ENCODE measurements at regions not wholly inside any gene's neighbourhood (a gene's known extent, or its start where the extent isn't known, plus 50 kb on each side); places are given as distances from the start of the nearest gene placed in this dataset.

DNA sequence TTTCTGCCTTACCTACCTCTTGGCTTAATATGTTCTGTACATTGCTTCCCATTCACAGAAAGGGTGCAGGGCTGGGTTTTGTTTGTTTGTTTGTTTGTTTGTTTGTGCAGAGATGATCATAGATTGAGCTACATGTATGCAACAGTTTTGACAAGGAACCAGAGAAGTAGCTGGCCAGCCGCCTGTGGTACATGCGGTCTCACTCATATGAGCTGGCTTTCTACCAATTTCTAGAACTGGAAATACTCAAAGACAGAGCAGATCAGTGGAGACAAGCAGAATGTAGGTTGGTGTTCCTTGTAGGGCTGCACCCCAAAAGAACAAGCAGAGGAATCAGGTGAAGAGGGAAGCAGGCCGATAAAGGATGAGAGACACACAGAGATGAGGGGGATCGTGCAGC, 502.7 kb downstream of the SOX2 start:
- DNase-seq (ENCODE audit: low spot score), result no peak

DNA sequence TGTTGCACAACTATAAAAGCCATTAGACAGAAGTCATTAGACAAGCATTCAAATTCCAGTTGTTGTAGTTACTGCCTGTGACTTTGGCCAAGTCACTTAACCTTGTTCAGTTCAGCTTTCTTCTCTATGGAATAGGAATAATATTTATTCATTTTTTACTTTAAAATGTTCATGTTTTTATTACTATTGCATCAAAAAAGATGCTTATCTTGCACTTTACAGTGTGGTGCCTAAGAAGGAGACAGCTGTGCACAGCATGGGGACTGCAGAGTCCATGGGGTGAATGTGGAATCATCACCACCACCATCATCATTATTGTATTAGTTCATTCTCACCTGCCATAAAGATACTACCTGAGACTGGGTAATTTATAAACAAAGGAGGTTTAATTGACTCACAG, 504.2 kb downstream of the SOX2 start:
- DNase-seq (ENCODE audit: low spot score), result no peak

DNA sequence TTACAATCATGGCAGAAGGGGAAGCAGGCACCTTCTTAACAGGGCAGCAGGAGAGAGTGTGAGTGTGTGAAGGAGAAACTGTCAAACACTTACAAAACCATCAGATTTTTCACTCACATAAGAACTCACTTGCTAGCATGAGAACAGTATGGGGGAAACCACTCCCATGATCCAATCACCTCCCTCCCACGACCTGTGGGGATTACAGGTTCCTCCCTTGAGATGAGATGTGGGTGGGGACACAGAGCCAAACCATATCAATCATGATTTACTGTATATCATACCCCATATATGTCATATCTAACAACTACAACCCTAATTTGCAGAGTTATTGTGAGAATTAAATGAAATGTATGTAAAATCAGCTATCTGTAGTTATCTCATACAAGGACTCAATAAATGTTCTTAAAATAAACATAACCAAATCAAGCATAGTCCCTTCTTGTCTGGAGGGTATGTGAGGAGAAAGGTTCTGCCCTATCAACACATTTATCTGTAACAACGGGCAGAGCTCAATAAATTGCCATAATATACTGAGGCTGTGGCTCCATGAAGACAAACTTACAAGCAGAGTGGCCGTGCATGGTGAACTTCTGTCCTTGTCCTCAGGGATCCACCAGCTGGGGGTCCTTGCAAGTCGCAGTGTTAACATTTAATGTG, 504.7 kb downstream of the SOX2 start:
- no peak for DNase-seq (ENCODE audit: low spot score)

DNA sequence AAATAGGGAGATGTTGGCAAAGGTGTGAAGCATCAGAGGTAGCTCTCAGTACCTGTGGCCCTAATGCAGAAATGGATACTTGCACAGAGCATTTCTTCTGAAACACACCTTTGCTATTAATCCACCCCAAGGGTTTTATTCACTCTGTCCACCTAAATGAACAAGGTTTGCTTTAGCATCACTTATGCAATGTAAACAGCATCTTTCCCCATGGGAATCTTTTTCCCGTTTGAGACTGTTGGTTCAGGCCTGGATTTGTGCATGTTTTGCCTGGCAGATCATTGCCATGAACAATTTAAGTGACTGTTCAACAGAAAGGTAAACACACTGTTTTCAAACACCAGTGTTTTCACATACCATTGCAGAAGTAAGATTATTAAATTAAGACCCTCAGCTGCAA, 508.3 kb downstream of the SOX2 start:
- no peak for DNase-seq (ENCODE audit: low spot score)

DNA sequence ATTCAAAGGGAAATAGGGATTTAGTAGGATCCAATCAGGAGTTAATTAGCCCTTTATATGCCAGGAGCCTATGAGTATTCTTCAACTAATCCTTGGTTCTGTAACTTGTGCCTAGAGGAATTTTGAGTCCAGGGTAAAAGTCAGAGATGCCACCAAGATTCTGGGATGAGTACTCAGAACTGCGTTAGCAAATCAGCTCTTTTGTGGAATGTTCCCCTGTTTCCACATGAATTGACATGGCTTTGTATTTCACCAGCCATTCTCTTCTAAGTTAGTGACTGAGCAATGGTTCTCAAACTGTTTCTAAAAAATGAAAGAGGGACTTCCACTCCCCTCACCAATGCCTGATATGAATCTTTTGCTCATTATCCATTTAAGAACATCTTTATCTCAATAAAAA, 508.7 kb downstream of the SOX2 start:
- DNase-seq (ENCODE audit: low spot score), result no peak

DNA sequence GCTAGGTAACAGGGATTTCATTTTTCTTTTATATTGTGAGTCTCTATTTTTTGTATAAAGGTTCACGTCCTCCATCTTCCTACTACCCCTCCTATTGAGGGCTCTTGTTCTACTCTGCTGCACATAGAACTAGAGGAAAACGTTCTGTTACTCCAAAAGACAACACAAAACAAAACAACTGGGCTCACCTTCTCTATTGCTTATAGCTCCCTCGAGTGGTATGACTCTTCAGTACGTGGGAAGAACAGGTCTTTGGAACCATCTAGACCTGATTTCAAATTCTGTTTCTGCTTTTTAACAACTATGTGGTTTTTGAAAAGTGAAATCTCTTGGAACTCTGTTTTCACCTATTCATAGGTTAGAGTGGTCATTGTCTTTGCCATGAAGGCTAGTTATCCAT, 515.3 kb downstream of the SOX2 start:
- DNase-seq (ENCODE audit: low spot score), result no peak

DNA sequence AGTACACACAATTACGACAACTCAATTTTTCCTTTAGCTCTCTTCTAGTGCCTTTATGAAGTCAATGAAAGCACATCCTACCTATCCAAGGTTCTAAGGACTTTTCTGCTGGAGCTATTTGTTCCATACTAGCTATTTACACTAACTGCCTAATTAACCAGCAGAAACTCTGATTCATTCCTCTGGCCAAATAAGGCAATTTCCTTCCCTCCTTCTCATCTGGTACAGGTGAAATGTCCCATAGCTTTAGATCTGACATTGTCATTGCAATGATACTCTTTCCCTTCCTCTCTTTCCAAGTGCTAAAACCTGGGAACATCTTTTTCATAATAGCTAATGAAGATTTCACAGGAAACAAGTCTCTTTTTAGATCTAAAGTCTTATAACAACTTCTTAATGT, 521.7 kb downstream of the SOX2 start:
- DNase-seq (ENCODE audit: low spot score), result no peak

DNA sequence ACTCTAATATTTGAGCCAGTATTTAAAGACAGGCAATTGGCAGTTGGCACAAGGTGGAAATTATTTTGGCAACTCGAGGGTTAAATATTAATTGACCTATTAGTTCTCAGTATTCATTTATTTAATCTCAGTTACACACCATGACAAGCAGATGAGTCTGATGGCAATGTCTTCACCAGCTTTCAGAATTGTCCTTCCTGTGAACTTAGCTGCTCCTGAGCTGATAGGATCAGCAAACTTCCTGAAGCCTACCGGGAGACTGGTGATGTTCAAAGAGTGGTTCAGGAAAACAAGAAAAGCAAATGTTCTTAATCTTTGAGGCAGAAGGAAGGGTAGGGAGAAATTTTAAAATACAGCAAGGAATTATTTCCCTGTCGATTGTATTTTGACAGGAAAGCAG, 522.2 kb downstream of the SOX2 start:
- DNase-seq (ENCODE audit: low spot score), result no peak

DNA sequence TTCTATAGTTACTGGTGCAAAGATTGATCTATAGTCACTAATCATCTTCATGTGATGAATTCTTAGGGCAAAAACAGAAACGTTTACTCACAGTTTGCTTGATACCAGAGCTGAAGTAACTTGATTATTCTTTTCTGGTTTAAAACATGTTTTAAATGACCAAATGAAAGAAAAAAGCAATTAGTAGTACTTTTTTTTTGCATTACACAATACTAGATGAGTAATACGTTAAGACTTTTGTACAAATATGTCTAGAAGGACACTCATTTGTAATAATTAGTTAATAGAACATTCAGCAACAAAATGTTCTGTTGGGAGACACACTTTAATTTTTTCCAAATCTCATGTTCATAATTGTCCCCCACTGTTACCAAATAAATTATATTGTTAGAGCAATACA, 523.2 kb downstream of the SOX2 start:
- no peak for DNase-seq (ENCODE audit: low spot score)

DNA sequence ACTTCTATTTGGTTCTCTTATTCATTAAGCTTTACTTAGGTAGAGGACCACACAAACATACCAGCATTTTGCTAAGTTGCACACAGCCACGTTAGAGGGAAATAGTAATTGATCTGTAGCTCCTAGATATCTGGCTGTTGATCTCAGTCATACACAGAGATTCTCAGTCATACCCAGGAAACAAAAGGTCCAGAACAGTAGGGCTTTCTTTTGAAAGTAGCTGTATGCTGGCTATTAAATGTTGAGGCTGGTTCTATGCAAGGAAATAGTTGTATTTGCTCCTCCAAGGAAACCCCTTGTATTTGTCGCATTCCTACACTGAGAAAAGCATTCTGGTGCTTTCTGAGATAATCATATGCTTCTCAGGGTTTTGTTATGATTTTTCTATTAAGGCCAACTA, 523.8 kb downstream of the SOX2 start:
- no peak for DNase-seq (ENCODE audit: low spot score)

DNA sequence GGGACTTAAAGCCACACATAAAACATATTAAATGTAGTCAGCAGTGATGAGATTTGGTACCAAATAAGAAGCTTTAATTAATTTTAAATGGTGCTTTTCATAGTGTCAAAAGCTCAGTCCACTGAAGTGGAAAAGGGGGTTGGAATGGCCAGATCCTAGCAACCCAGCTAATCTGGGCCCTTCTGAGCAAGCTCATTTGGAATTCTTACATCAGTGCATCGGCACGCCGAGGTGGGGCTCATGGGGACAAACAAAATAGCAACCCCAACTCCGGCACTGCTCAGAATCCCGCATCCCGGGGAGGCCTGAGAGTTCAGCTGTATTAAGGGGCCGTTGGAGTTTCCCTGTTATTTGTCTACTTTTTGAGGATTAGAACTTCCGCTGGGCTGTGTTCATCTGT, 526.4 kb downstream of the SOX2 start:
- peak; percentile 92 for DNase-seq (ENCODE audit: low spot score)

DNA sequence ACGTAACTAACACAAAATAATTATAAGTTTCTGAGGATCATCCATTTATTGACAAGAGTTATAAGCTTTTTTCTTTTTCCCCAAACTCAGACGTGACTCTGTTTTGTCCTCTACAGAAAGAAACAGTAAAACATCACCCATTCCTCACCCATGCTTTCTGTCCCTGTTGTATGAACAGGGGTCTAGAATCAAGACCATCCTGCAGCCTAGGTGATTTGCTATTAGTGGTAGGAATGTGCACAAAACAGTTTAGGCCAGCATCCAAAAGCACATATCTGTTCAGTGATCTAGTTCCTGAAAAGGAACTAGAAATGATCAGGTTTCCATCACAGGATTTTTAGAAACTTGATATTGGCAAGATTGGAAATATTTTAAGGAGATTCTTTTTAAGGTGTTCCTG, 527.6 kb downstream of the SOX2 start:
- no peak for DNase-seq (ENCODE audit: low spot score)

DNA sequence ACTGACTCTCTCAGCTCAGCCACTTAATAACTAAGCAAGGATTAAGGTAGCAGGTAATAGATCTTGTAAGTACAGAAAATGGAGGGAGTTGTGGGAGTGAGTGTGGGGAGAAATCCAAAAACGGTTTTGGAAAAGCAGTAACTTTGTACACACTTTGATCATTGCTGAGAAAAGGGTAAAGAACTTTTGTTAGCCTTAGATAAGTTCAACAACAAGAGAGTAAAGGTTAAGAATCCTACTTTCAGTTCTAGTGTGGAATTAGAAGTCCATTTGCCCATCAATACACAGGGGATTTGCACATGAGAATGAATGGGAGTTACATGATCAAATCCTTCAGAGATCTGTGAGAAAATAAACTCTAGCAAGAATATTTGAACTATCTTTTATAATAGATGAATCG, 528.7 kb downstream of the SOX2 start:
- DNase-seq (ENCODE audit: low spot score), result no peak

DNA sequence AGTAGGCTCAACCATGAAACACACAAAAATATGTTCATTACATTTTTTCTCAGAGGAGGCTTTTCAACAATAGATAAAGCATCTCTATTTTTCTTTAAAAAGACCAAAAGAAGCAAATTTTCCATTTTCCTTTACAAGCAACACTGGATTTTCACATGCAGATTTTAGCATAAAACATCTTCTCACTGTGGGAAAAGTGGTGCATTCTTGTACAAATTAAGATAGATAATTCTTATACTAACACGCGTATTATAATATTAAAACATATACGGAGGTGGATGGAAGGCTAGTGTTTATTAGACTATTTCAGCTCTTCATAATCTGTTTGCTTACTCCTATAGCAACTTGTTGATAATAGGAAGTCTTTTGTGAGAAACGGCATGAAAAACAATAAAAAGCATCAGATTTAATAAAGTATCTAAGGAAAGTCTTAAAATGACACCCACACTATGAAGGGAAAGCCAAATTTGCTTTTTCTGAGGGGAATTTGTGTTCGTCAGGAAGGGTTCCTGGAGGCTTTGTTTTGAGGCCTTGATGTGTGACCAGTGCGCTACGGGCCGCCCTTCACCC, 529.6 kb downstream of the SOX2 start:
- no peak for DNase-seq (ENCODE audit: low spot score)

DNA sequence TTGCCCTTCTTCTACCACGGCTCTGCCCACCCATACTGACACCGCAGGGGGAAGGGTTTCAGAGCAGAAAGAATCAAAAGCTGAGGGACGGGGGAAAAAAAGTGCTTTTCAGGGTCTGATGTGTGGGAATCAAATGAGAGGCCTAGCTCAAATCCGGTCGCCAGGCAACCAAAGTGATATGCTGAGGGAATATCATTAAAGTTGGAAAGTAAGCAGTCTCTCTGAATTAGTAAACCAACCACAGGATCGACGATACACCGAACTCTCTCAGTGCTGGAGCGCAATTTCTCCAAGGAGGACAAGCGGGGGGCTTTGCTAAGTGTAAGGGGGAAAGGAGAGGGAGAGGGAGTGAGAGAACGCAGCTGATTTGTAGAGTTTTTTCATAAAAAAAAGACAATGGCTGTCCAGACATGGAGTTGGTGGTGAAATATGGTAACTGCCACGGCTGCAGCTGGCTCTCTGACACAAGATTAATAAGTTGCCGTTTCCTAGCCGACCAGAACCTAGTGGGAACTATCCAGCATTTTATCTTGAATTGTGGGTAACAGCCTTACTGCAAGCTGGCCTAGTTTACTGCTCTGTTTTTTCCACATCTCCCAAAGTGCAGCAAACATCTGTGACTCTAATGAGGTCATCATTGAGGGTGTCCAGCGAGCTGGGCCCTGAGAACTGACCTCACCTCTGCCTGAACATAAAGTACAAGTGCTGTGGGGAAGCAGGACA, 530.2 kb downstream of the SOX2 start:
- peak; percentile 86 for DNase-seq (ENCODE audit: low spot score)

DNA sequence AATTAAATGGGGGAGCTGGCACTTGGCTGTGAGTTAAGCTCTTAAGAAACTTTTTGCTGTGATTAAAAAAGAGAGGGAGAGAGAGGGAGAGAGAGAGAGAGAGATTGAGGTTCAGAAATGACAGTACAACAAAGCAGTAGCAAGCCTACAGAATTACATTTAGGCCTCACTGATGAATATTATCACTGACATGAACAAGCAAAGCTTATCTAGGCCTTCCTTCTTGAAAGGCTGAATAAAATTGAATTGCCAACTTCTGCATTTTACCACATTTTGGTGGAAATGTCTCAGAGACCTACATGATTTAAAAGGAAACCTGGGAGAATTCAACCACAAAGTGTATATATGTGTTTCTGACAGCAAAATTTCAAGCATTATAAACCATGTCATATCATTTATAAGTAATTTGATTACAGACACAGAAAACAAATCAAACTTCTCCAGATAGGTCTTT, 530.8 kb downstream of the SOX2 start:
- DNase-seq (ENCODE audit: low spot score), result no peak

DNA sequence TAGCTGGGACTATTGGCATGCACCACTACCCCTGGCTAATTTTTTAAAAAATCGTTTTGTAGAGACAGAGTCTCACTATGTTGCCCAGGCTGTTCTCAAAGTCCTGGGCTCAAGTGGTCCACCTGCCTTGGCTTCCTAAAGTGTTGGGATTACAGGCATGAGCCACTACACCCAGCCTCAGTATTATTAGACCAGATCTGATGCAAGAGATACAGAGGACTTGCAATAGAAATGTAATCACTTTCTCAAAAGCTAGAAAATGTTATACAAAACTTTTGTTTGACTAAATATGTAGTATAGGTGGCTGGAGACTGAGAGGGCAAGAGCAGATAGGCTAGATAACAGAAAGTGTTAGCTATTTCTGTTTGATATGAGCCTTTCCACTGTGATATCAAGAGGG, 531.9 kb downstream of the SOX2 start:
- no peak for DNase-seq (ENCODE audit: low spot score)

DNA sequence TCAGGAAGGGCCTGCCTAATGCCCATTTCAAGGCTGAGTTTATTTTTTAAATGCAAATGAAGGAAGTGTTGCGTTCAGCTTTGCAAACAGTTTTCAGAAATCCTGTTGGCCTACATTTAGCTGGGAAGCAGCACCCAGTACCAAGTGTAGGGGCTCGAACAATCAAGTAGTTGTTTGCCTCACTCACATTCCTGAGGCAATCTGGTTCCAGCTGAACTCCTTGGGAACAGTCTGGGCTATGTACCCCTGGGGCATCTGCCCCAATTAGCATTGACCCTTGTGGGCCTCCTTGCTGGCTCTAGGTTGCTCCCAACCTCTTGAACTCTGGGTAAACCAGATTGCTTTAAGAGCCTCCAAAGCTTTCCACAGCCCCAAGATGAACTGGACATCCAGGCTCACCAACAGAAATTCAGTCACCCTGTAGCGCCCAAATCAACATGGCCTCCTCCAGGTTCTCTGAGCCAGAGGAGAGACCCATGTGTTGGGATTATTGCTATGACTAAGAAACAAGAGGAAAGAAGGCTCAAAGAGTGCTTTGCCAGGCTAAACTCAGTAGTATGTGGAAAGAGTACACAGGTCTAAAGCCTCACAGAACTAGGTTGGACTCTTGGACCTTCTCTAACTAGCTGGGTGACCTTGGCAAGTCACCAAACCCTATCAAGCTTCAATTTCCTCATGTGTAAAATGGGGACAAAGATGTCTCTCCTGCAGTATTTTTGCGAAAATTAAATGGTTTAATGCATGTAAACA, 532.7 kb downstream of the SOX2 start:
- DNase-seq (ENCODE audit: low spot score), result peak; percentile 59

DNA sequence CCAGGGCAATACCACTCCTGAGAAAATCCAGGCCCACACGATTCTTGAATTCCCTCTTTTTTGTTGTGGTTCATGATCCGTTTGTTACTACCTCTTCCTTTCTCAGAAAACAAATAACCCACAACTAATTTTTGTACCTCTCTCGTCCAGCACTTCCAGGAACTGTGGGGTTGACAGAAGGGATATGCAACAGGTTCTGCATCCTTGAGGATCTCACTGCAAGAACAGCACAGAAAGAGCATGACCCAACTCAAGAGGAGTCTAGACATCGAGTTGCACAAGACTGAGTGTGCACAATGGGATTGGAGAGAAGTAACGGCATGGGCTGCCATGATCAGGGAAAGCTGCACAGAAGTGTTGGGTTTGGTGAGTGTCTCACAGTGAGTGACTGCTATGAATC, 533.3 kb downstream of the SOX2 start:
- DNase-seq (ENCODE audit: low spot score), result no peak

DNA sequence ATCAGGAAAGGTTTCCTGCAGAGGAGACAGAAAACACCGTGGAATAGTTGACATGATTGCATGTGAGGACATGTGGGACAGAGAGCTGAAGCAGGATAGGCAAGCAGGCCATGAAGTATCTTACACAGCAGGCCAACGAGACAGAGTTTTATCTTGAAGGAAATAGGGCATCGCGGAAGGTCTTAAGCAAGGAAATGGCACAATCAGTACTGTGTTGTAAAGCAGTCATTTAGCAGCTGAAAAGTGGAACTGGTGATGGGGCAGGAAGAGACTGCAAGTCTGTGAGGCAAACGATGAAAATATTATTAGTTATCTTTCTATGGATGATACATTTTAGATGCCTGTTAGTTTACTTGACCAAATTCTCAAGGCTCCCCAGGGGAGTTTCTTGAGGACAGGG, 535.1 kb downstream of the SOX2 start:
- DNase-seq (ENCODE audit: low spot score), result no peak

DNA sequence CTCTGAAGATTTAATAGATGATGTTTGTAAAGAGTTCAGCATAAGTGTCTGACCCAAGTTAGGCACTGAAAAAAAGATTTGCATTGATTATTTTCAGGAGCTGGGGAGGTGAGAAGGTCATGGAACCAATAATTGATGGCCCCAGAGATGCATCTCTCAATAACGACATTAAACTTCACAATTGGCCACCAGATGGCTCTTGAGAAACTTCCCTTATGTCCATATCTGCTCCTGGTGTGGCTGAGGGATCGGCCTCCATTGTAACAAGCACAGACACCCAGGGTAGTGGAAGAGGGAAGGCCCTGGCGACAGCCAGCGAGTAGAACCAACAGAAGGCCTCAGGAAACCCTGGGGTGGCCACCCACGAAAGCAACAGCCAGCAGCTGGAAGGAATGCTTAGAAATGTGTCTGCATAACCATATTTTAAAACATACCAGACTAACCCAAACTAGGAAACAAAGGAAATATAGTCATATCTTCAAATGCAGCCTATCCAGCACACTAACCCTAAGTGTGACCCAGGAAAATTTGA, 536.7 kb downstream of the SOX2 start:
- DNase-seq (ENCODE audit: low spot score), result no peak

DNA sequence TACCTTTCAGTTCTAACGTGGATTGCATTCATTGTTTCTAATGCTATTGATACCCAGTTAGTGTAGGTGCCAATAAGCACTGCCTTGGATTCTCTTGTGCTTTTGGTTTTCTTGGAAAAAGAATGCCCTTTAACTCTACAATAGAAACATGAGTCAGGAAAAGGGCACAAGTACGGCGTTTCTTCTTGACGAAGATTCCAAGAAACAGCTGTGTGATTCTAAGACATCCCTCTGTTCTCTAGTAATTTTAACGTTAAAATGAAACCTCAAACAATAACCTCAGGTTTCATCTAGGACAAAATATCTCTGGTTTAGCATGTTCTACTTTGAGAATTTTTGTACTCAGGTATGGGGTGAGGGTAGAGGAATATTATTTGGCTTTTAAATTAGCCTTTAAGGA, 540.5 kb upstream of the ATP11B start:
- DNase-seq (ENCODE audit: low spot score), result no peak

DNA sequence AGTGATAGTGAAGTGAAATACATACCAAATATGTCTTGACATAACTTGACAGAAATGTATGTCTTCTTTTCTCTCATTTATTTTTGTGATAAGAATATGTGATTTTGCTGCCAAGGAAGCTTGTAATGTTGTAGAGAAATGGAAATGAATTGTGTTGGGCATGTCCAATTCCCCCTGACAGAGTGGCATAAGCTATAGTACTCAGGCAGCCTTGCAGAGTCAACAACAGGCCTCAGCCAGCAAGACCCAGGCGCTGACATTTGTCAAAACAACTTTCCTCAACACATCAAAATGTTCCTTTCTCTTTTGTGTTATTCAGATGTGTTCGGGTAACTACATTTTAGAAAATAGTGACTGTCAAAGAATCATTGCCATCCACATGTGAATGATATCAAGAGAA, 538.1 kb upstream of the ATP11B start:
- no peak for DNase-seq (ENCODE audit: low spot score)

All from ecto neural progenitor cell (in vitro differentiated cells).